DND-41 (cell line): ENCODE measurements at regions not wholly inside any gene's neighbourhood (a gene's known extent, or its start where the extent isn't known, plus 50 kb on each side); places are given as distances from the start of the nearest gene placed in this dataset.
"Not testable (repeated sequence)": the region's sequence is repeated elsewhere in the genome, so short reads cannot be mapped to it uniquely, and the experiment has no call there.

Experiments
- ATAC-seq: fragments of 200-7000 bp; cut with Tn5 transposase; 3 replicates; pipeline ENCODE4 v1.9.1; 2021; ENCODE audit warnings: low read depth; ENCODE audit not compliant: insufficient read depth
- DNase-seq: peaks from one replicate; pipeline ENCODE4 v3.0.0-alpha.2; 2020
- H2AFZ ChIP-seq: 2 replicates; pipeline ENCODE4 v1.6.0; 2012; ENCODE audit warnings: low read depth, low read length
- H3K27ac ChIP-seq: 2 replicates; pipeline ENCODE4 v1.5.1; 2012; ENCODE audit warnings: low read length, inconsistent platforms
- H3K27me3 ChIP-seq: fragments of 200-600 bp; sonication (generic); 2 replicates; pipeline ENCODE4 v1.6.0; 2012; ENCODE audit warnings: low read length, mild to moderate bottlenecking, inconsistent platforms; ENCODE audit not compliant: insufficient read depth, poor library complexity
- H3K36me3 ChIP-seq: 2 replicates; pipeline ENCODE4 v1.5.1; 2012; ENCODE audit warnings: low read length, inconsistent platforms; ENCODE audit not compliant: insufficient read depth
- H3K4me1 ChIP-seq: 2 replicates; pipeline ENCODE4 v1.5.1; 2012; ENCODE audit warnings: mild to moderate bottlenecking, low read length; ENCODE audit not compliant: insufficient read depth
- H3K4me2 ChIP-seq: 2 replicates; pipeline ENCODE4 v1.6.0; 2012; ENCODE audit warnings: mild to moderate bottlenecking, moderate library complexity, low read length, inconsistent platforms; ENCODE audit not compliant: insufficient read depth
- H3K4me3 ChIP-seq, 2 experiments: fragments of 200-600 bp in 1 of 2; shearing (Covaris generic) in 1 of 2; 2 replicates each; pipeline ENCODE4 v1.5.1; 2012 to 2016; ENCODE audit warnings: inconsistent platforms in 2 of 2, low read length in 2 of 2, mild to moderate bottlenecking in 2 of 2, low read depth in 1 of 2, moderate library complexity in 1 of 2
- H3K79me2 ChIP-seq: 2 replicates; pipeline ENCODE4 v1.6.0; 2012; ENCODE audit warnings: low read length, inconsistent platforms; ENCODE audit not compliant: insufficient read depth
- H3K9ac ChIP-seq: 2 replicates; pipeline ENCODE4 v1.6.0; 2012; ENCODE audit warnings: low read depth, mild to moderate bottlenecking, inconsistent platforms, low read length, moderate library complexity
- H3K9me3 ChIP-seq: 2 replicates; pipeline ENCODE4 v1.5.1; 2012; ENCODE audit warnings: low read length, moderate library complexity, mild to moderate bottlenecking, inconsistent platforms; ENCODE audit not compliant: insufficient read depth, severe bottlenecking
- H4K20me1 ChIP-seq: 2 replicates; pipeline ENCODE4 v1.6.0; 2012; ENCODE audit warnings: low read length; ENCODE audit not compliant: insufficient read depth
- CTCF ChIP-seq: IDR thresholded peaks from 2 replicates; pipeline ENCODE4 v1.5.1; 2012; ENCODE audit warnings: borderline replicate concordance, low read length, moderate library complexity, mild to moderate bottlenecking; ENCODE audit not compliant: poor library complexity, severe bottlenecking; ENCODE audit errors: extremely low read depth
- EZH2 ChIP-seq: IDR thresholded peaks from 3 replicates; pipeline ENCODE4 v1.6.1; 2012; ENCODE audit warnings: borderline replicate concordance, low read depth, mild to moderate bottlenecking, moderate library complexity, low read length, inconsistent platforms; ENCODE audit not compliant: severe bottlenecking

- no peak overlapping the region for H2AFZ ChIP-seq
- TF ChIP-seq CTCF = no peak
- no peak for TF ChIP-seq EZH2
- H3K9ac ChIP-seq = no peak overlapping the region
- H3K27ac ChIP-seq = no peak overlapping the region
- H4K20me1 ChIP-seq = no peaks in the 10 kb centered on the region
- no peak overlapping the region for H3K4me2 ChIP-seq
- no peaks in the 10 kb centered on the region for H3K79me2 ChIP-seq
- H3K9me3 ChIP-seq = no peaks in the 10 kb centered on the region
- ATAC-seq (no peak), DNase-seq (no peak)
- H3K4me1 ChIP-seq = no peaks in the 10 kb centered on the region
- no peak overlapping the region for H3K4me3 ChIP-seq
- H3K36me3 ChIP-seq = no peaks in the 10 kb centered on the region
- H3K27me3 ChIP-seq = no peaks in the 10 kb centered on the region
These were observed 64.6 kb upstream of the GMDS start for GRCh38 chr6:2310042-2310441.

GRCh38 chr6:2309122-2309521 lies 63.7 kb upstream of the GMDS start:
- Histone ChIP-seq H3K27ac (no peak overlapping the region), H3K36me3 (no peaks in the 10 kb centered on the region), H4K20me1 (no peaks in the 10 kb centered on the region), H3K27me3 (no peaks in the 10 kb centered on the region), H3K79me2 (no peaks in the 10 kb centered on the region), H3K4me3 (no peak overlapping the region), H2AFZ (no peak overlapping the region), H3K4me2 (no peak overlapping the region), H3K4me1 (no peaks in the 10 kb centered on the region), H3K9ac (no peak overlapping the region), H3K9me3 (no peaks in the 10 kb centered on the region)
- no peak for TF ChIP-seq EZH2
- no peak for TF ChIP-seq CTCF
- DNase-seq (no peak), ATAC-seq (no peak)

- Histone ChIP-seq H3K4me3 (no peak overlapping the region), H3K36me3 (no peaks in the 10 kb centered on the region), H2AFZ (no peak overlapping the region), H4K20me1 (no peaks in the 10 kb centered on the region), H3K27me3 (no peaks in the 10 kb centered on the region), H3K4me1 (no peaks in the 10 kb centered on the region), H3K79me2 (no peaks in the 10 kb centered on the region), H3K9me3 (no peaks in the 10 kb centered on the region), H3K9ac (no peak overlapping the region), H3K27ac (no peak overlapping the region), H3K4me2 (no peak overlapping the region)
- TF ChIP-seq CTCF (no peak), EZH2 (no peak)
- ATAC-seq (no peak), DNase-seq (no peak)
These were observed 62.4 kb upstream of the GMDS start for GRCh38 chr6:2307799-2308198.

- no peak overlapping the region for H3K9ac ChIP-seq
- no peak overlapping the region for H3K4me3 ChIP-seq
- H3K79me2 ChIP-seq = no peaks in the 10 kb centered on the region
- H3K4me2 ChIP-seq = no peak overlapping the region
- no peaks in the 10 kb centered on the region for H3K27me3 ChIP-seq
- H2AFZ ChIP-seq = no peak overlapping the region
- DNase-seq = no peak
- H3K36me3 ChIP-seq = no peaks in the 10 kb centered on the region
- ATAC-seq = no peak
- H4K20me1 ChIP-seq = no peaks in the 10 kb centered on the region
- TF ChIP-seq CTCF (no peak), EZH2 (no peak)
- H3K27ac ChIP-seq = no peak overlapping the region
- H3K4me1 ChIP-seq = no peaks in the 10 kb centered on the region
- no peaks in the 10 kb centered on the region for H3K9me3 ChIP-seq
These were observed 60.5 kb upstream of the GMDS start for GRCh38 chr6:2305951-2306350.

- H3K9me3 ChIP-seq, H3K27ac ChIP-seq, ATAC-seq, H2AFZ ChIP-seq, H3K4me1 ChIP-seq, H3K4me3 ChIP-seq, H3K9ac ChIP-seq, DNase-seq, H3K79me2 ChIP-seq, H3K27me3 ChIP-seq, H4K20me1 ChIP-seq, H3K36me3 ChIP-seq, H3K4me2 ChIP-seq: not testable (repeated sequence)
These were observed 57.1 kb upstream of the GMDS start for GRCh38 chr6:2302482-2302881.
